Astrocyte of the cerebellum (primary cell): ENCODE measurements at regions not wholly inside any gene's neighbourhood (a gene's known extent, or its start where the extent isn't known, plus 50 kb on each side); places are given as distances from the start of the nearest gene placed in this dataset.

Source experiments
- DNase-seq: peaks from one replicate; pipeline ENCODE4 v3.0.0-alpha.2; 2011; ENCODE audit warnings: low read depth
- H3K4me3 ChIP-seq: 2 replicates; pipeline ENCODE4 v1.5.1; 2011; ENCODE audit warnings: mild to moderate bottlenecking, low read depth, low read length, moderate library complexity
- CTCF ChIP-seq: IDR thresholded peaks from 2 replicates; pipeline ENCODE4 v1.5.1; 2012; ENCODE audit warnings: low read length, low read depth, moderate library complexity, mild to moderate bottlenecking; ENCODE audit errors: missing control alignments
- in situ Hi-C: cut with HindIII; loops from 2 replicates; pipeline ENCODE4 v1.10.0; 2017; ENCODE audit warnings: low sequenced_read_pairs

DNA sequence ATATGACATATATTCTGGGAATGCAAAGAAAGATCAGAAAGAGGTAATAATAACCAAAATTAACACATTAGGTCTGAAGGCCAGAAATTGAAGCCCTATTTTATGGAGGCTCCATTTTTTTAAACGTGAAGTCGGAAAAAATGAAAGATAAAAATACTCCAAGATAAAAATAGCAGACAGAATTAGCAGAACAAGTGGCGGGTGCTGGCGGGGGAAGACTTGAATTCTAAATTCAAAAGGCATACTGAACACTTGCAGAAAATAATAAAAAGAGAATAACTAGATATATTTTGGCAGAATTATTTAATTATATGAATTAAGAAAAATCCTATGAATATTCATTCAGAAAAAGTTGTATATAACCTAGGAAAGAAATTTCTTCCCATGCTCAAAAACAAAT, 543.7 kb upstream of the ACO1 start:
- in situ Hi-C loops = no loop called here
- no peak for TF ChIP-seq CTCF
- DNase-seq = no peak
- H3K4me3 ChIP-seq = no peak overlapping the region

- no peak for DNase-seq
- TF ChIP-seq CTCF = no peak
- in situ Hi-C loops = no loop called here
- H3K4me3 ChIP-seq = no peak overlapping the region
Measured at GRCh38 chr9:31847963-31848362, 536.5 kb upstream of the ACO1 start.

- TF ChIP-seq CTCF = no peak
- no peak overlapping the region for H3K4me3 ChIP-seq
- DNase-seq = no peak
- in situ Hi-C loops = no loop called here
Measured at GRCh38 chr9:31848505-31849285, 535.7 kb upstream of the ACO1 start.

DNA sequence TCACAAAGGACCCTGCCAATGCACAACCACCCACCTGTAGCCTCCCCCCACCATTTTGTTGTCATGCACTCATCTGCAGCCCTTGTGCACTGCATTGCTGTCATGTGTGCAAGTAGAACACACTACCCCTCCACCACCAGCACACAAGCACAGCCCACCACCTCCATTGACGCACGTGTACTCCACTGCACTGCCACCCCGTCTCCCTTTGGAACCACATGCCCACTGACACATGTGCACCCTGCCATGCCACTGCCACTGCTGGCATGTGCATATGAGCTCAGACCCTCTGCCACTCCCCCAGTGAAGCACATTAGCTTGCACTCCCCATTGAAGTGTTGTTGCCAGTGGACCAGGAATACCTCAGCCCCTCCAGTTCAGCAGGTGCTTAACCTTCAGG, 530.3 kb upstream of the ACO1 start:
- no peak for DNase-seq
- no peak for TF ChIP-seq CTCF
- no peak overlapping the region for H3K4me3 ChIP-seq
- in situ Hi-C loops = no loop called here

DNA sequence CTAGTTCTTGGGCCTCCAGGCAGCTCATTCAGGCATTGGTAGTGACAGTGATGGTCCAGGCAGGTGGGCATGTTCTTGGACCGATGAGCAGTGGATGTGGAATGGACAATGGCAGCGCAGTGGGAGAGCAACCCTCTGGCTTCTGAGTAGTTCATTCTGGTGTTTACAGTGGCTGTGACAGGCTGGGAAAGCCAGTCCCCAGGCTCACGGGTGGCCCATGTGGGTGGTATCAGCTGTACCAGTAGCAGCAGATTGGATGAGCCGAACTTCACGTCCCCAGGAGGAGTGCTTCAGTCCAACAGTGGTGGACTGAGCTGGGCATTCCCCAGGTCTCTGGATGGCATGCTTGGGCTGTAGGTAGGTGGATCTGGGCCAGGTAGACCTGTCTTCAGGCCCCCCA, 515.6 kb upstream of the ACO1 start:
- in situ Hi-C loops = no loop called here
- TF ChIP-seq CTCF = no peak
- DNase-seq = no peak
- no peak overlapping the region for H3K4me3 ChIP-seq

- TF ChIP-seq CTCF = no peak
- DNase-seq = no peak
- H3K4me3 ChIP-seq = no peak overlapping the region
- in situ Hi-C loops = no loop called here
Measured at GRCh38 chr9:31870276-31870675, 514.2 kb upstream of the ACO1 start.
